HG02852 (cell line): ENCODE measurements at regions not wholly inside any gene's neighbourhood (a gene's known extent, or its start where the extent isn't known, plus 50 kb on each side); places are given as distances from the start of the nearest gene placed in this dataset.

Experiments
- ATAC-seq: cut with Tn5 transposase; IDR thresholded peaks from one replicate; pipeline ENCODE4 v1.9.1; 2021; ENCODE audit warnings: mild to moderate bottlenecking, moderate library complexity; ENCODE audit not compliant: unreplicated experiment

GRCh38 chr6:170232186-170233002, 58.5 kb downstream of the DLL1 start:
- ATAC-seq: no peak

GRCh38 chr6:170231293-170232185, 59.3 kb downstream of the DLL1 start:
- no peak for ATAC-seq

- no peak for ATAC-seq
These were observed 60.2 kb downstream of the DLL1 start for GRCh38 chr6:170230520-170231292.

- no peak for ATAC-seq
These were observed 60.9 kb downstream of the DLL1 start for GRCh38 chr6:170229851-170230519.

- ATAC-seq: no peak
These were observed 61.5 kb downstream of the DLL1 start for GRCh38 chr6:170229396-170229795.

GRCh38 chr6:170228946-170229310, 62.0 kb downstream of the DLL1 start:
- no peak for ATAC-seq

GRCh38 chr6:170227996-170228945, 62.6 kb downstream of the DLL1 start:
- ATAC-seq: no peak

- ATAC-seq: no peak
These were observed 63.3 kb downstream of the DLL1 start for GRCh38 chr6:170227521-170227983.

- ATAC-seq: no peak
These were observed 64.2 kb downstream of the DLL1 start for GRCh38 chr6:170226647-170227046.

GRCh38 chr6:170225852-170226417, 64.9 kb downstream of the DLL1 start:
- ATAC-seq: no peak

GRCh38 chr6:170224694-170225660, 65.9 kb downstream of the DLL1 start:
- ATAC-seq: no peak

- no peak for ATAC-seq
These were observed 66.9 kb downstream of the DLL1 start for GRCh38 chr6:170223718-170224693.

GRCh38 chr6:170222498-170223471, 68.1 kb downstream of the DLL1 start:
- no peak for ATAC-seq

GRCh38 chr6:170221753-170222400, 69.0 kb downstream of the DLL1 start:
- no peak for ATAC-seq
